ENCODE measurements at regions not wholly inside any gene's neighbourhood (a gene's known extent, or its start where the extent isn't known, plus 50 kb on each side); places are given as distances from the start of the nearest gene placed in this dataset.

DNA sequence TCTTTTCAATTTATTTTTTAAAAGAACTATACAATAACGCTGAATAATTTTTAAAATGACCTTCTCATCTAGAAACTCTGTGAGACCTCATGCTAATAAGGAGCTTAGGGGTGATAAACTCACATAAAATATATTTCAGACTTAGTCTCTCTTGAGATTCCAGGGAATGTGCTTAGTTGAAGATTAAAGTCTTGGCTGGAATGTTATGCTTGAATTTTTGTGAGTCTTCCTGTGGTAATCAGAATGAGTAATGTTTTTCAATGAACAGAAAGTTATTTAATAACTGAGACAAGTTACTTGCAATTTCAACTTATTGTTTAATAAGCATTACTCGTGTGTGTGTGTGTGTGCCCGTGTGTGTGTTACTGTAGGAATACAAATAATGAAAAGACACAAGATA lies 379.9 kb upstream of the EPHA7 start:
- TF ChIP-seq ZNF274 (CRISPR knock-in tag; IDR thresholded peaks at IDR 0.05) (no peak), ZNF382 (CRISPR knock-in tag; IDR thresholded peaks at IDR 0.05; ENCODE audit: borderline replicate concordance) (no peak), SUZ12 (IDR thresholded peaks at IDR 0.05; ENCODE audit: low read depth, low read length) (no peak), SPEN (CRISPR knock-in tag; IDR thresholded peaks at IDR 0.05; ENCODE audit: low read depth) (no peak), HNRNPK (IDR thresholded peaks at IDR 0.05; ENCODE audit: low read depth, low read length, poor library complexity, severe bottlenecking) (no peak), HOXA7 (CRISPR knock-in tag; IDR thresholded peaks at IDR 0.05) (no peak), FOXO1 (CRISPR knock-in tag; IDR thresholded peaks at IDR 0.05) (no peak), ZNF761 (CRISPR knock-in tag; conservative IDR thresholded peaks at IDR 0.05) (no peak), ZNF678 (CRISPR knock-in tag; IDR thresholded peaks at IDR 0.05) (no peak)
- TF ChIP-seq, protein P1, sequence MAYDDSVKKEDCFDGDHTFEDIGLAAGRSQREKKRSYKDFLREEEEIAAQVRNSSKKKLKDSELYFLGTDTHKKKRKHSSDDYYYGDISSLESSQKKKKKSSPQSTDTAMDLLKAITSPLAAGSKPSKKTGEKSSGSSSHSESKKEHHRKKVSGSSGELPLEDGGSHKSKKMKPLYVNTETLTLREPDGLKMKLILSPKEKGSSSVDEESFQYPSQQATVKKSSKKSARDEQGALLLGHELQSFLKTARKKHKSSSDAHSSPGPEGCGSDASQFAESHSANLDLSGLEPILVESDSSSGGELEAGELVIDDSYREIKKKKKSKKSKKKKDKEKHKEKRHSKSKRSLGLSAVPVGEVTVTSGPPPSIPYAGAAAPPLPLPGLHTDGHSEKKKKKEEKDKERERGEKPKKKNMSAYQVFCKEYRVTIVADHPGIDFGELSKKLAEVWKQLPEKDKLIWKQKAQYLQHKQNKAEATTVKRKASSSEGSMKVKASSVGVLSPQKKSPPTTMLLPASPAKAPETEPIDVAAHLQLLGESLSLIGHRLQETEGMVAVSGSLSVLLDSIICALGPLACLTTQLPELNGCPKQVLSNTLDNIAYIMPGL (CRISPR knock-in tag; IDR thresholded peaks at IDR 0.05; ENCODE audit: borderline replicate concordance in 1 of 2, low read depth in 1 of 2) = no peak
- TF ChIP-seq, protein P2, sequence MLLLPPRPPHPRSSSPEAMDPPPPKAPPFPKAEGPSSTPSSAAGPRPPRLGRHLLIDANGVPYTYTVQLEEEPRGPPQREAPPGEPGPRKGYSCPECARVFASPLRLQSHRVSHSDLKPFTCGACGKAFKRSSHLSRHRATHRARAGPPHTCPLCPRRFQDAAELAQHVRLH (CRISPR knock-in tag; IDR thresholded peaks at IDR 0.05; ENCODE audit: borderline replicate concordance, low read depth) = no peak
- TF ChIP-seq, protein P3, sequence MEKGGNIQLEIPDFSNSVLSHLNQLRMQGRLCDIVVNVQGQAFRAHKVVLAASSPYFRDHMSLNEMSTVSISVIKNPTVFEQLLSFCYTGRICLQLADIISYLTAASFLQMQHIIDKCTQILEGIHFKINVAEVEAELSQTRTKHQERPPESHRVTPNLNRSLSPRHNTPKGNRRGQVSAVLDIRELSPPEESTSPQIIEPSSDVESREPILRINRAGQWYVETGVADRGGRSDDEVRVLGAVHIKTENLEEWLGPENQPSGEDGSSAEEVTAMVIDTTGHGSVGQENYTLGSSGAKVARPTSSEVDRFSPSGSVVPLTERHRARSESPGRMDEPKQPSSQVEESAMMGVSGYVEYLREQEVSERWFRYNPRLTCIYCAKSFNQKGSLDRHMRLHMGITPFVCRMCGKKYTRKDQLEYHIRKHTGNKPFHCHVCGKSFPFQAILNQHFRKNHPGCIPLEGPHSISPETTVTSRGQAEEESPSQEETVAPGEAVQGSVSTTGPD (CRISPR knock-in tag; IDR thresholded peaks at IDR 0.05) = no peak
- TF ChIP-seq, protein P4, sequence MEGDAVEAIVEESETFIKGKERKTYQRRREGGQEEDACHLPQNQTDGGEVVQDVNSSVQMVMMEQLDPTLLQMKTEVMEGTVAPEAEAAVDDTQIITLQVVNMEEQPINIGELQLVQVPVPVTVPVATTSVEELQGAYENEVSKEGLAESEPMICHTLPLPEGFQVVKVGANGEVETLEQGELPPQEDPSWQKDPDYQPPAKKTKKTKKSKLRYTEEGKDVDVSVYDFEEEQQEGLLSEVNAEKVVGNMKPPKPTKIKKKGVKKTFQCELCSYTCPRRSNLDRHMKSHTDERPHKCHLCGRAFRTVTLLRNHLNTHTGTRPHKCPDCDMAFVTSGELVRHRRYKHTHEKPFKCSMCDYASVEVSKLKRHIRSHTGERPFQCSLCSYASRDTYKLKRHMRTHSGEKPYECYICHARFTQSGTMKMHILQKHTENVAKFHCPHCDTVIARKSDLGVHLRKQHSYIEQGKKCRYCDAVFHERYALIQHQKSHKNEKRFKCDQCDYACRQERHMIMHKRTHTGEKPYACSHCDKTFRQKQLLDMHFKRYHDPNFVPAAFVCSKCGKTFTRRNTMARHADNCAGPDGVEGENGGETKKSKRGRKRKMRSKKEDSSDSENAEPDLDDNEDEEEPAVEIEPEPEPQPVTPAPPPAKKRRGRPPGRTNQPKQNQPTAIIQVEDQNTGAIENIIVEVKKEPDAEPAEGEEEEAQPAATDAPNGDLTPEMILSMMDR (CRISPR knock-in tag; IDR thresholded peaks at IDR 0.05) = no peak

Data from HepG2 (cell line).